ENCODE measurements at regions not wholly inside any gene's neighbourhood (a gene's known extent, or its start where the extent isn't known, plus 50 kb on each side); places are given as distances from the start of the nearest gene placed in this dataset.

GRCh38 chr1:232682248-232682647, 52.3 kb upstream of the SIPA1L2 start:
- peaks cover 2% of the 10 kb centered on the region for H3K27me3 Mint-ChIP-seq
- H3K4me1 Mint-ChIP-seq = no peaks in the 10 kb centered on the region
- no peak overlapping the region for H3K4me3 Mint-ChIP-seq
- no peaks in the 10 kb centered on the region for H3K36me3 Mint-ChIP-seq
- peaks cover 0 to 4% (median 3%) of the 10 kb centered on the region in 3 donors for H3K9me3 Mint-ChIP-seq
- H3K27ac Mint-ChIP-seq = no peak overlapping the region

GRCh38 chr1:232684371-232685105, 54.6 kb upstream of the SIPA1L2 start:
- Mint-ChIP-seq H3K36me3 (no peaks in the 10 kb centered on the region), H3K27me3 (peaks cover 2% of the 10 kb centered on the region), H3K27ac (no peak overlapping the region), H3K9me3 (peaks cover 1 to 4% (median 3%) of the 10 kb centered on the region in 3 donors), H3K4me1 (no peaks in the 10 kb centered on the region), H3K4me3 (no peak overlapping the region)

- Mint-ChIP-seq H3K4me3 (no peak overlapping the region), H3K4me1 (no peaks in the 10 kb centered on the region), H3K9me3 (peaks cover 1 to 4% (median 2%) of the 10 kb centered on the region in 3 donors), H3K27me3 (peaks cover 6% of the 10 kb centered on the region), H3K27ac (no peak overlapping the region), H3K36me3 (no peaks in the 10 kb centered on the region)
Measured at GRCh38 chr1:232686346-232686745, 56.4 kb upstream of the SIPA1L2 start.

- H3K4me3 Mint-ChIP-seq = no peak overlapping the region
- H3K27me3 Mint-ChIP-seq = peaks cover 8% of the 10 kb centered on the region
- no peaks in the 10 kb centered on the region for H3K4me1 Mint-ChIP-seq
- peaks cover under 1 to 4% (median 2%) of the 10 kb centered on the region in 3 donors for H3K9me3 Mint-ChIP-seq
- no peak overlapping the region for H3K27ac Mint-ChIP-seq
- no peaks in the 10 kb centered on the region for H3K36me3 Mint-ChIP-seq
Measured at GRCh38 chr1:232687304-232687703, 57.4 kb upstream of the SIPA1L2 start.

DNA sequence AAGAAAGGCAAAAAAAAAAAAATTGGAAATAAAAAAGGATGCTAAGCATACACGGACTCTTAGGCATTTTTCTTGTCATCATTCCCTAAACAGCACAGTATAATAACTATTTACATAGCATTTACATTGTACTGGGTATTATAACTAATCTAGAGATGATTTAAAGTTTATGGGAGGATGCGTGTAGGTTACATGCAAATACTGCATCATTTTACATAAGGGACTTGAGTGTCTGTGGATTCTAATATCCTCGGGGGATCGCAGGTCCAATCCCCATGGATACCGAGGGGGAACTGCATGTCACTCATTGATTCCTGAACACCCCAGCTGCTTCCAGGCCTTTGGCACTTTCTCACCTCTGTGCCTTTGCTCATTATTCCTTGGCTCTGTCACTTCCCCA, 57.8 kb upstream of the SIPA1L2 start:
- H3K27ac Mint-ChIP-seq = no peak overlapping the region

DNA sequence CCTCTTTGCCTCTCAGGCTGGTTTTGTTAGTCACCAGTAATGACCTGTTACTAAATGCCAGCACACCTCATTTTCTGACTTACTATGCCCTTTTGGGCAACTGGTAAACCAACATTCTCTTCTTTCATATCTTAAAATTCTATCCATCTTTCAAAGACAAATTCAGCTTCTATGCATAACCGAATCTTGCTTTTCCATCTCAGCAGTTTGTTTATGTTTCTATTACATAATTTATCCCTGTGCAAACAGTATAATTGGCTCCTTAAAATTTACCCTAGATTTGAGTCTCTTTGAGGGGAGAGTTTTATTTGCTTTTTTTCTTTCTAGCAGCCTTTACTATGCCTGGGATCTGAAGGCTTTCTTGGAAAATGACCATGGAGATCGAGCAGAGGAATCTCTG, 58.5 kb upstream of the SIPA1L2 start:
- no peak overlapping the region for H3K27ac Mint-ChIP-seq
- no peaks in the 10 kb centered on the region for H3K4me1 Mint-ChIP-seq
- H3K36me3 Mint-ChIP-seq = no peaks in the 10 kb centered on the region
- H3K9me3 Mint-ChIP-seq = peaks cover 0 to 4% (median 2%) of the 10 kb centered on the region in 3 donors
- peaks cover 8% of the 10 kb centered on the region for H3K27me3 Mint-ChIP-seq
- no peak overlapping the region for H3K4me3 Mint-ChIP-seq

More for the DNA sequence above, 57.8 kb upstream of the SIPA1L2 start:
- Mint-ChIP-seq H3K27me3 (peaks cover 8% of the 10 kb centered on the region), H3K36me3 (no peaks in the 10 kb centered on the region), H3K4me1 (no peaks in the 10 kb centered on the region), H3K4me3 (no peak overlapping the region), H3K9me3 (peaks cover 0 to 4% (median 2%) of the 10 kb centered on the region in 3 donors)

GRCh38 chr1:232689711-232690110, 59.8 kb upstream of the SIPA1L2 start:
- Mint-ChIP-seq H3K4me1 (no peaks in the 10 kb centered on the region), H3K27me3 (peaks cover 8% of the 10 kb centered on the region), H3K36me3 (no peaks in the 10 kb centered on the region), H3K27ac (no peak overlapping the region), H3K4me3 (no peak overlapping the region), H3K9me3 (peaks cover 0 to 4% (median 2%) of the 10 kb centered on the region in 3 donors)

DNA sequence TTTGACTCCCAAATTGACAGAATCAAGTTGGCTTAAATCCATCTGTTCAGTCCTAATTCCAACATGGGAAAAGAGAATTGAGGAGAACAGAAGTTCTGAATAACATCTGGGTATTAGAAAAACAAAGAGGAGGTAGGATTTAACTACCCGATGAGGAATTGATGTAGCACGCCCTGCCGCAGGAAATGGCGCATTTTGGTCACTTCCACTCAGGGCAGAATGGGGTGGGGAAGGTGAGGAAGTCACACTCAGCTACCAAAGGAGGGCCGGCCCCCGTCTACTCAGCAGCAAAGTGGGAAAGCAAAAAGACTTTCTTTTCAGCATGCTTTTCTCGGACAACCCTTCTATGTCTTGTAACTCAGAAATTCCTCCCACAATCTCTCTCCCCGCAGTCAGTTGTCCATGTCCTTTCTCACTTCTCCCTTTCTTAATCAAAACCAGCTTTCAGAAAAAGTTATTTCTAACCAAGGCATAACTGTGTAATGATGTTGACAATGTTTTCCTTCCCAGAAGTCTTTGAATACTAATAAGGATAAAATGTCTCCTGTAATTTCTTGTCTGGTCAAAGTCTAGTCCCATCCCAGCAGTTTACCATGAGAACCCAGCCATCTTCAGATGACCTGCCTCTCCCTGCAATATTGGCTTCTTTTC, 60.5 kb upstream of the SIPA1L2 start:
- H3K9me3 Mint-ChIP-seq = peaks cover 0 to 4% (median 2%) of the 10 kb centered on the region in 3 donors
- H3K27me3 Mint-ChIP-seq = peaks cover 11% of the 10 kb centered on the region
- H3K4me3 Mint-ChIP-seq = no peak overlapping the region
- H3K36me3 Mint-ChIP-seq = no peaks in the 10 kb centered on the region
- H3K4me1 Mint-ChIP-seq = no peaks in the 10 kb centered on the region
- no peak overlapping the region for H3K27ac Mint-ChIP-seq

DNA sequence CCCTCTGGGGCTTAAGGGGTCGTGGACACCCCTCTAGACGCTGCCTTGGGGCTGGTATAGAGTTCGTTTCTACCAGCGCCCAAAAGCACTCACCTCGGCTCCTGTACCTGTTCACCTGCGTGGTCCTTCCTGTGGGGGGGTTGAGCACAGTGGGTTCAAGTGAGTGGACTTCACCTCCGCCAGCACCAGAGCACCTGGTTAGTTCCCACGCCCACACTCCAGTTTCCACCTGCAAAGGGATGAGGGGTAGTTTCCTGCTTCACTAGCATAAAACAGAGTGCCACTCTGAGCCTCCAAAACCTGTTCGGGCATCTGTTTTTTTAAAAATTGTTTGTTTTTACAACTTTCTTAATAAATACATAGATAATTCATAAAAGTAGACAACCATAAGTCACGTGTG, 64.5 kb upstream of the SIPA1L2 start:
- Mint-ChIP-seq H3K36me3 (no peaks in the 10 kb centered on the region), H3K27me3 (peaks cover 11% of the 10 kb centered on the region), H3K4me3 (no peak overlapping the region), H3K27ac (no peak overlapping the region), H3K4me1 (no peaks in the 10 kb centered on the region), H3K9me3 (peaks cover 0 to 2% (median 0%) of the 10 kb centered on the region in 3 donors)

DNA sequence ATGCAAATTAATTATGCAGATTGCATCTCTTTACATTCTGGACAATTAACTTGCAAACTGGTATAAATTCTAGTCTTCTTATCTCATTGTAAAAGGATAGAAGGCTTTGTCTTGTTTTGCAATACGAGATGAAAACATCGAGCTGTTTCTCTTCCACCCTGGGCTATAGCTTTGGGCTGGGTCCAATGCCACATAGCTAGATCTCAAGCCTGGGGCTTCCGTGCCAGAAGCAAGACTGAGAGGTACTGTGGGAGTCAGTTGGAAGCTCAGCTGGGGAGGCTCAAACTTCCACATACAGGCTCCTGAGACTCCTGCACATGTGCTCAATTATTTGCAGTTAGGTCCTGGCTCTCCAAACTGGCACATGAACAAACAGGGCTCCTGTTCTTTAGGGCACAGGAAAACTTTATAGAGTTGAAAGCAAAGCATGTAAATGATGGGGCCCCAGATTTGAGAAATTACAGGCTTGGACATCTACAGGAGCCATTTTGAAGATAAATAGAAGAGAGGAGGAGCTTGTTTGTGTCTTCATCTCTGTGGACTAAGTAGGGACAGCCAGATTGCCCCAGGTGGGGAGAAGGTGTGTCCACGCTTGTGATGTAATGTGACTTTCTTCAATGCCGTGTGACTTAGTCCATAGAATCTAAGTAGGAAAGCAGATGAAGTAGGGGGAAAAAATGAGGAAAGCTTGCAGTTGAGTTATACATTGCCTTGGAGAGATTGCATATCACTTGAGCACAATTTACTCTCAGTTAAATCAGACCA, 65.9 kb upstream of the SIPA1L2 start:
- no peaks in the 10 kb centered on the region for H3K4me1 Mint-ChIP-seq
- peaks cover 11% of the 10 kb centered on the region for H3K27me3 Mint-ChIP-seq
- H3K4me3 Mint-ChIP-seq = no peak overlapping the region
- no peaks in the 10 kb centered on the region for H3K9me3 Mint-ChIP-seq
- no peak overlapping the region for H3K27ac Mint-ChIP-seq
- H3K36me3 Mint-ChIP-seq = no peaks in the 10 kb centered on the region

DNA sequence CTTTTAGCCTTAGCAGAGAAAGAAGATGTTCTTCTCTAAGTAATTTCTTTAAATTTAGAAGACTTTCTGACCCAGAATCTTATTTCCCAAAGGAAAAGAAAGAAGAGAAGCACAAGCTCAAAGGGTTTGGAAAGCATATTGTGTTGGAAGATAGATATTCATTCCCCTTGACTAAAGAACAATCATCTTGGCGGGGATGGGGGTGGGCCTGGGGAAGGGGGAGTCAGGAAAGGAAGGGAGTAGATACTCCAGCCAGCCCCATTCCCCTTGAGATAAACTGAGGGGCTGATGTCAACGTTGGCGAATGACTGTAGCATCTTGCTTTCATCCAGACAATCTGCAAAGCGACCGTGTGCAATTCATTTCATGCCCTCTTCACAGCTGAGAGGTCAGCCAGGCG, 66.5 kb upstream of the SIPA1L2 start:
- Mint-ChIP-seq H3K4me1 (peaks cover 0 to 1% (median 0%) of the 10 kb centered on the region in 3 donors), H3K36me3 (no peaks in the 10 kb centered on the region)

GRCh38 chr1:232697187-232697822, 67.4 kb upstream of the SIPA1L2 start:
- H3K27me3 Mint-ChIP-seq = peaks cover 5% of the 10 kb centered on the region
- no peaks in the 10 kb centered on the region for H3K36me3 Mint-ChIP-seq
- H3K4me1 Mint-ChIP-seq = peaks cover 0 to 1% (median 0%) of the 10 kb centered on the region in 3 donors
- no peak overlapping the region for H3K27ac Mint-ChIP-seq
- H3K9me3 Mint-ChIP-seq = no peaks in the 10 kb centered on the region
- no peak overlapping the region for H3K4me3 Mint-ChIP-seq

More for the DNA sequence above, 66.5 kb upstream of the SIPA1L2 start:
- no peak overlapping the region for H3K27ac Mint-ChIP-seq
- H3K27me3 Mint-ChIP-seq = peaks cover 7% of the 10 kb centered on the region
- no peaks in the 10 kb centered on the region for H3K9me3 Mint-ChIP-seq
- no peak overlapping the region for H3K4me3 Mint-ChIP-seq

- Mint-ChIP-seq H3K27me3 (peaks cover 7% of the 10 kb centered on the region), H3K27ac (no peak overlapping the region), H3K4me3 (no peak overlapping the region), H3K36me3 (no peaks in the 10 kb centered on the region), H3K4me1 (peaks cover 0 to 2% (median 1%) of the 10 kb centered on the region in 3 donors), H3K9me3 (peaks cover 0 to 4% (median 3%) of the 10 kb centered on the region in 3 donors)
Measured at GRCh38 chr1:232699814-232700213, 69.9 kb upstream of the SIPA1L2 start.

DNA sequence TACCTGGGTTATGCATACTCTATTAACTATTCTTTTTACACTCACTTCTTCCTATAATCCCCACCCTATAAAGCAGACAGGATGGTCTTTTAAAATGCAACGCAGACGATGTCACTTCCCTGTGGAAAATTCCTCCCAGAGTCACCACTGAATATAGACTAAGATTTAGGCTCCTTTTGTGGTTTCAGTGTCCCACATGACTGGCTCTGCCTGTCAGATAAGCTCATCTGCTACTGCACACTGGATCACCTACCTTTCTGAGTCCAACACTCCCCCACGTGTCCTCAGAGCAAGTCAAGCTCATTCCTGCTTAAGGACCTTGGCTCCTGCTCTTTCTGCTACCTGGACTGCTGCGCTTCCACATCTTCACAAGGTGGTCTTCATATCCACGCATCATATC, 73.0 kb upstream of the SIPA1L2 start:
- no peak overlapping the region for H3K27ac Mint-ChIP-seq
- H3K9me3 Mint-ChIP-seq = peaks cover 2 to 4% (median 3%) of the 10 kb centered on the region in 3 donors
- no peak overlapping the region for H3K4me3 Mint-ChIP-seq
- H3K27me3 Mint-ChIP-seq = peaks cover 4% of the 10 kb centered on the region
- no peaks in the 10 kb centered on the region for H3K36me3 Mint-ChIP-seq
- peaks cover 0 to 2% (median 1%) of the 10 kb centered on the region in 3 donors for H3K4me1 Mint-ChIP-seq

GRCh38 chr1:232704256-232704655, 74.3 kb upstream of the SIPA1L2 start:
- Mint-ChIP-seq H3K9me3 (peaks cover 2 to 4% (median 3%) of the 10 kb centered on the region in 3 donors), H3K27me3 (peaks cover 4% of the 10 kb centered on the region), H3K4me3 (no peak overlapping the region), H3K4me1 (peaks cover 0 to 2% (median 1%) of the 10 kb centered on the region in 3 donors), H3K36me3 (no peaks in the 10 kb centered on the region), H3K27ac (no peak overlapping the region)

Measured in IgD-negative memory B cell (primary cell).